SK-N-SH (cell line): ENCODE measurements at regions not wholly inside any gene's neighbourhood (a gene's known extent, or its start where the extent isn't known, plus 50 kb on each side); places are given as distances from the start of the nearest gene placed in this dataset.

Experiments used
- CTCF ChIA-PET: fragments of 300-600, 350-600 bp; formaldehyde crosslinking; extraction: SDS; loops from one replicate; lab custom pipeline; 2021; lab: Yijun Ruan, JAX
- POLR2A ChIA-PET: fragments of 350-600 bp; sonication (Branson Sonifier 250); formaldehyde crosslinking; extraction: SDS; loops from one replicate; lab custom pipeline; 2020; ENCODE audit warnings: antibody characterized with exemption, inconsistent platforms; lab: Yijun Ruan, JAX
- DNase-seq: peaks from one replicate; pipeline ENCODE4 v3.0.0; 2012
- H2AFZ ChIP-seq: fragments of 200-600 bp; sonication (generic); 2 replicates; pipeline ENCODE4 v1.8.1; 2016; ENCODE audit warnings: antibody characterized with exemption, mild to moderate bottlenecking, low read depth
- H3F3A ChIP-seq: fragments of 200-600 bp; sonication (generic); replicated peaks from 2 replicates; pipeline ENCODE3; 2016; ENCODE audit warnings: antibody characterized with exemption, mild to moderate bottlenecking; ENCODE audit not compliant: insufficient read depth
- H3K27ac ChIP-seq, 2 experiments: fragments of 200-500 bp in 1 of 2; fragments of 200-600 bp in 1 of 2; sonication (Bioruptor generic) in 1 of 2; sonication (generic), shearing (Covaris generic) in 1 of 2; 2 replicates each; pipeline versions ENCODE4 v1.5.1 to v1.6.1; 2014 to 2016; ENCODE audit warnings: low read depth in 2 of 2, inconsistent platforms in 1 of 2, low read length in 1 of 2, mild to moderate bottlenecking in 1 of 2, mixed read lengths in 1 of 2
- H3K27me3 ChIP-seq: fragments of 200-600 bp; sonication (generic), shearing (Covaris generic); 2 replicates; pipeline ENCODE4 v1.6.1; 2016; ENCODE audit warnings: mixed run types; ENCODE audit not compliant: insufficient read depth
- H3K36me3 ChIP-seq, 2 experiments: fragments of 200-500 bp in 1 of 2; fragments of 200-600 bp in 1 of 2; sonication (Bioruptor generic) in 1 of 2; sonication (generic) in 1 of 2; replicated peaks in 1 of 2; 2 replicates each; pipeline versions ENCODE3 to v1.5.1; 2014 to 2016; ENCODE audit warnings: low read length in 1 of 2, mild to moderate bottlenecking in 1 of 2; ENCODE audit not compliant: insufficient read depth in 2 of 2, control insufficient read depth in 1 of 2
- H3K4me1 ChIP-seq, 2 experiments: fragments of 200-500 bp in 1 of 2; fragments of 200-600 bp in 1 of 2; sonication (Bioruptor generic) in 1 of 2; sonication (generic), shearing (Covaris generic) in 1 of 2; 2 replicates each; pipeline versions ENCODE4 v1.5.1 to v1.6.1; 2014 to 2016; ENCODE audit warnings: low read depth in 1 of 2, low read length in 1 of 2, mixed run types in 1 of 2; ENCODE audit not compliant: insufficient read depth in 2 of 2, control insufficient read depth in 1 of 2
- H3K4me2 ChIP-seq: fragments of 200-600 bp; sonication (generic), shearing (Covaris generic); 2 replicates; pipeline ENCODE4 v1.6.1; 2017; ENCODE audit warnings: mixed run types
- H3K4me3 ChIP-seq, 2 experiments: fragments of 200-500 bp in 1 of 2; fragments of 200-600 bp in 1 of 2; sonication (Bioruptor generic) in 1 of 2; sonication (generic), shearing (Covaris generic) in 1 of 2; 2 replicates each; pipeline versions ENCODE4 v1.5.1 to v1.8.1; 2014 to 2016; ENCODE audit warnings: low read depth in 2 of 2, inconsistent platforms in 1 of 2, low read length in 1 of 2, mild to moderate bottlenecking in 1 of 2, mixed read lengths in 1 of 2, moderate library complexity in 1 of 2
- H3K79me2 ChIP-seq: fragments of 200-600 bp; sonication (generic); 2 replicates; pipeline ENCODE4 v1.8.1; 2017; ENCODE audit warnings: mild to moderate bottlenecking; ENCODE audit not compliant: insufficient read depth
- H3K9ac ChIP-seq: fragments of 200-600 bp; sonication (generic); 2 replicates; pipeline ENCODE4 v1.6.1; 2017; ENCODE audit warnings: mixed run types
- H3K9me2 ChIP-seq: fragments of 200-600 bp; sonication (generic); 2 replicates; pipeline ENCODE4 v1.6.1; 2017; ENCODE audit warnings: mixed run types
- H3K9me3 ChIP-seq: fragments of 200-600 bp; sonication (generic); 2 replicates; pipeline ENCODE4 v1.6.1; 2017; ENCODE audit warnings: mixed run types, mild to moderate bottlenecking, moderate library complexity
- H4K20me1 ChIP-seq: fragments of 200-600 bp; sonication (generic); 2 replicates; pipeline ENCODE4 v1.6.1; 2017; ENCODE audit warnings: mild to moderate bottlenecking, mixed run types; ENCODE audit not compliant: insufficient read depth
- CHD2 ChIP-seq: fragments of 150-350 bp; IDR thresholded peaks from 2 replicates; pipeline ENCODE4 v1.6.1; 2018; ENCODE audit warnings: low read length; ENCODE audit not compliant: partially characterized antibody
- CTCF ChIP-seq: fragments of 200-600 bp; sonication (generic); IDR thresholded peaks from 2 replicates; pipeline ENCODE4 v1.6.1; 2017; ENCODE audit warnings: antibody characterized with exemption, mild to moderate bottlenecking, moderate library complexity
- EP300 ChIP-seq, 2 experiments: IDR thresholded peaks; 2 replicates each; pipeline versions ENCODE4 v1.4.0 to v1.6.1; 2012; ENCODE audit warnings: borderline replicate concordance in 1 of 2, low read depth in 1 of 2, low read length in 1 of 2
- EZH2phosphoT487 ChIP-seq: fragments of 200-600 bp; sonication (generic); IDR thresholded peaks from 2 replicates; pipeline ENCODE4 v1.6.1; 2017; ENCODE audit warnings: low read depth, mixed run types, mild to moderate bottlenecking, antibody characterized with exemption, moderate library complexity, borderline replicate concordance
- FOSL2 ChIP-seq: IDR thresholded peaks from 2 replicates; pipeline ENCODE4 v1.4.0; 2012; ENCODE audit warnings: low read depth, mild to moderate bottlenecking, moderate library complexity, borderline replicate concordance
- FOXM1 ChIP-seq: IDR thresholded peaks from 2 replicates; pipeline ENCODE4 v1.4.0; 2012; ENCODE audit warnings: low read depth, mild to moderate bottlenecking
- GABPA ChIP-seq: IDR thresholded peaks from 2 replicates; pipeline ENCODE4 v1.4.0; 2012; ENCODE audit warnings: low read depth, mild to moderate bottlenecking
- MAX ChIP-seq: IDR thresholded peaks from 2 replicates; pipeline ENCODE4 v1.4.0; 2012; ENCODE audit warnings: low read depth
- NFIC ChIP-seq: IDR thresholded peaks from 2 replicates; pipeline ENCODE4 v1.4.0; 2012; ENCODE audit warnings: borderline replicate concordance
- RCOR1 ChIP-seq: fragments of 150-350 bp; IDR thresholded peaks from 2 replicates; pipeline ENCODE4 v1.6.1; 2017; ENCODE audit warnings: antibody characterized with exemption, low read length
- TCF12 ChIP-seq: IDR thresholded peaks from 2 replicates; pipeline ENCODE4 v1.4.0; 2012
- TEAD4 ChIP-seq: IDR thresholded peaks from 2 replicates; pipeline ENCODE4 v1.4.0; 2012; ENCODE audit warnings: mild to moderate bottlenecking, borderline replicate concordance; ENCODE audit not compliant: insufficient read depth
- USF2 ChIP-seq: fragments of 150-350 bp; IDR thresholded peaks from 2 replicates; pipeline ENCODE4 v1.6.1; 2017; ENCODE audit warnings: antibody characterized with exemption, low read length, low read depth, borderline replicate concordance
- YY1 ChIP-seq: IDR thresholded peaks from 2 replicates; pipeline ENCODE4 v1.4.0; 2012; ENCODE audit warnings: low read depth, mild to moderate bottlenecking
- WGBS: methylation state at CpG from one replicate; pipeline ENCODE4 v1.1.6; 2017; ENCODE audit warnings: low lambda C conversion rate; 5-methylcytosine and 5-hydroxymethylcytosine counted together

- TF ChIP-seq EP300 (IDR thresholded peaks at IDR 0.05; ENCODE audit: borderline replicate concordance in 1 of 2, low read depth in 1 of 2, low read length in 1 of 2) = no peak
- TF ChIP-seq TCF12 = no peak
- TF ChIP-seq RCOR1 = no peak
- no peak for TF ChIP-seq MAX
Measured at GRCh38 chr13:33392794-33393405, 107.3 kb upstream of the STARD13 start (continued).

GRCh38 chr13:33394294-33394932 is 108.9 kb upstream of the STARD13 start:
- H3K27ac ChIP-seq = no peak overlapping the region; a peak in 1 of 4 replicates
- H3K9me2 ChIP-seq = no peaks in the 10 kb centered on the region
- no peaks in the 10 kb centered on the region for H4K20me1 ChIP-seq
- CTCF ChIA-PET = no interaction called here
- 75% methylated on average over 3 of the region's 3 CpGs for WGBS
- H3K36me3 ChIP-seq = no peaks in the 10 kb centered on the region
- no peak for TF ChIP-seq TCF12
- TF ChIP-seq MAX = no peak
- TF ChIP-seq CTCF = no peak
- TF ChIP-seq RCOR1 = no peak
- no peak for TF ChIP-seq TEAD4
- TF ChIP-seq EP300 (IDR thresholded peaks at IDR 0.05; ENCODE audit: borderline replicate concordance in 1 of 2, low read depth in 1 of 2, low read length in 1 of 2) = no peak
- TF ChIP-seq USF2 = no peak
- TF ChIP-seq FOSL2 = no peak
- TF ChIP-seq CHD2 = no peak
- no peak for TF ChIP-seq GABPA
- no peak for TF ChIP-seq EZH2phosphoT487
- TF ChIP-seq NFIC = no peak
- TF ChIP-seq YY1 = no peak
- no peak for TF ChIP-seq FOXM1
- TF ChIP-seq, all 33 proteins: peak for 0
- Histone ChIP-seq H3F3A (no peaks in the 10 kb centered on the region), H3K27me3 (no peaks in the 10 kb centered on the region), H3K9ac (no peak overlapping the region), H2AFZ (no peak overlapping the region), H3K9me3 (no peaks in the 10 kb centered on the region), H3K4me2 (no peak overlapping the region), H3K4me3 (no peak overlapping the region), H3K79me2 (no peaks in the 10 kb centered on the region), H3K4me1 (no peaks in the 10 kb centered on the region; a peak in 2 of 4 replicates)
- POLR2A ChIA-PET = no interaction called here
- DNase-seq = no peak
